B cell (primary cell): ENCODE measurements at regions not wholly inside any gene's neighbourhood (a gene's known extent, or its start where the extent isn't known, plus 50 kb on each side); places are given as distances from the start of the nearest gene placed in this dataset.

Experiments
- EZH2 ChIP-seq: IDR thresholded peaks from 2 replicates; pipeline ENCODE4 v1.6.1; 2012; ENCODE audit warnings: borderline replicate concordance, low read depth, mild to moderate bottlenecking, moderate library complexity, low read length; ENCODE audit not compliant: insufficient read depth, poor library complexity, severe bottlenecking
- TF ChIP-seq, protein P1 (sequence below): fragments of 200-600 bp; IDR thresholded peaks from one replicate; pipeline ENCODE4 v1.8.0; 2022; ENCODE audit warnings: antibody characterized with exemption, mild to moderate bottlenecking

DNA sequence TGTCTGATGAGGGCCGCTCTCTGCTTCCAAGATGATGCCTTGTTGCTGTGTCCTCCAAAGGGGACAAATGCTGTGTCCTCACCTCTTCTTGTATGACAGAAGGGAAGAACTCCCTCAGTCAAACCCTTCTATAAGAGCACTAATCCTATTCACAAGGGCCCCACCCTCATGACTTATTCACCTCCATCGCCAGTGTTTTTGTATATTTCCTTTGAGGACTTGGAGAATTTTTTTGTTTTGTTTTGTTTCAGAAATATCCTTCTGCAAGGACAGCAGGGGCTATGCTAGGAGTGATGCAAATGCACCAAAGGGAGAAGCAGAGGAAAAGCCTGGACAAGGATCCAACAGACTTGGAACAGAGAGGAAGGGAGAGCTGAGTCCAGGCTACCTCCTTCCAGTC is 214.4 kb downstream of the TLE3 start:
- no peak for TF ChIP-seq EZH2
- TF ChIP-seq, protein P1, sequence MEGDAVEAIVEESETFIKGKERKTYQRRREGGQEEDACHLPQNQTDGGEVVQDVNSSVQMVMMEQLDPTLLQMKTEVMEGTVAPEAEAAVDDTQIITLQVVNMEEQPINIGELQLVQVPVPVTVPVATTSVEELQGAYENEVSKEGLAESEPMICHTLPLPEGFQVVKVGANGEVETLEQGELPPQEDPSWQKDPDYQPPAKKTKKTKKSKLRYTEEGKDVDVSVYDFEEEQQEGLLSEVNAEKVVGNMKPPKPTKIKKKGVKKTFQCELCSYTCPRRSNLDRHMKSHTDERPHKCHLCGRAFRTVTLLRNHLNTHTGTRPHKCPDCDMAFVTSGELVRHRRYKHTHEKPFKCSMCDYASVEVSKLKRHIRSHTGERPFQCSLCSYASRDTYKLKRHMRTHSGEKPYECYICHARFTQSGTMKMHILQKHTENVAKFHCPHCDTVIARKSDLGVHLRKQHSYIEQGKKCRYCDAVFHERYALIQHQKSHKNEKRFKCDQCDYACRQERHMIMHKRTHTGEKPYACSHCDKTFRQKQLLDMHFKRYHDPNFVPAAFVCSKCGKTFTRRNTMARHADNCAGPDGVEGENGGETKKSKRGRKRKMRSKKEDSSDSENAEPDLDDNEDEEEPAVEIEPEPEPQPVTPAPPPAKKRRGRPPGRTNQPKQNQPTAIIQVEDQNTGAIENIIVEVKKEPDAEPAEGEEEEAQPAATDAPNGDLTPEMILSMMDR = no peak
